GM13977 (cell line): ENCODE measurements at regions not wholly inside any gene's neighbourhood (a gene's known extent, or its start where the extent isn't known, plus 50 kb on each side); places are given as distances from the start of the nearest gene placed in this dataset.

Experiments used
- DNase-seq: peaks from one replicate; pipeline ENCODE4 v3.0.0; 2012; ENCODE audit warnings: low spot score
- in situ Hi-C: fragments of 300-500 bp; cut with MboI; formaldehyde crosslinking; loops from one replicate; pipeline ENCODE4 v1.12.0; 2022; ENCODE audit warnings: low sequenced_read_pairs, low pct_unique_long_range_greater_than_20kb, mixed read lengths, inconsistent platforms; ENCODE audit not compliant: unreplicated experiment
- TF ChIP-seq, protein P1 (sequence below): IDR thresholded peaks from 2 replicates; pipeline ENCODE4 v1.5.1; 2012; ENCODE audit warnings: mild to moderate bottlenecking, control low read depth; ENCODE audit not compliant: insufficient read depth; ENCODE audit errors: extremely low read depth, missing control alignments

DNA sequence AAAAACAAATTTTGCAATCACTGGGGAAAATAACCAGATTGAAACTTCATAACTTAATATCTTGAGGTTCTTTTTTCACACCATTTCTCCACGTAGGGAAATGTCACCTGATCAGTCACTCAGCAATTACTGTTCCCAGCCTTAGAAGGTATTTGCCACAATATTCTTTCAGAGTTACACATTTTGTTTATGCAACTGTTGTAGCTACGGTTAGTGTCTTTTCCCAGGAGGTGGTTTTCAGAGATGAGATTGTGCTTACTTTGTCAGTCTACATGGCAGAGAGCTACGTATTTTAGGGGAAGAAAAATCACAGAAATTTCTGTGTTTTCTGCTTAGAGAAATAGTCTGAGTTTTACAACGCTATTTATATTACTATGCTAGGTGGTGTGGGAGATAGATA is 792.8 kb upstream of the B3GALT2 start:
- no peak for DNase-seq
- TF ChIP-seq, protein P1, sequence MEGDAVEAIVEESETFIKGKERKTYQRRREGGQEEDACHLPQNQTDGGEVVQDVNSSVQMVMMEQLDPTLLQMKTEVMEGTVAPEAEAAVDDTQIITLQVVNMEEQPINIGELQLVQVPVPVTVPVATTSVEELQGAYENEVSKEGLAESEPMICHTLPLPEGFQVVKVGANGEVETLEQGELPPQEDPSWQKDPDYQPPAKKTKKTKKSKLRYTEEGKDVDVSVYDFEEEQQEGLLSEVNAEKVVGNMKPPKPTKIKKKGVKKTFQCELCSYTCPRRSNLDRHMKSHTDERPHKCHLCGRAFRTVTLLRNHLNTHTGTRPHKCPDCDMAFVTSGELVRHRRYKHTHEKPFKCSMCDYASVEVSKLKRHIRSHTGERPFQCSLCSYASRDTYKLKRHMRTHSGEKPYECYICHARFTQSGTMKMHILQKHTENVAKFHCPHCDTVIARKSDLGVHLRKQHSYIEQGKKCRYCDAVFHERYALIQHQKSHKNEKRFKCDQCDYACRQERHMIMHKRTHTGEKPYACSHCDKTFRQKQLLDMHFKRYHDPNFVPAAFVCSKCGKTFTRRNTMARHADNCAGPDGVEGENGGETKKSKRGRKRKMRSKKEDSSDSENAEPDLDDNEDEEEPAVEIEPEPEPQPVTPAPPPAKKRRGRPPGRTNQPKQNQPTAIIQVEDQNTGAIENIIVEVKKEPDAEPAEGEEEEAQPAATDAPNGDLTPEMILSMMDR: no peak
- in situ Hi-C loops: no loop called here

- in situ Hi-C loops: no loop called here
- TF ChIP-seq, protein P1: no peak
- no peak for DNase-seq
These were observed 787.9 kb upstream of the B3GALT2 start for GRCh38 chr1:193974286-193974798.

DNA sequence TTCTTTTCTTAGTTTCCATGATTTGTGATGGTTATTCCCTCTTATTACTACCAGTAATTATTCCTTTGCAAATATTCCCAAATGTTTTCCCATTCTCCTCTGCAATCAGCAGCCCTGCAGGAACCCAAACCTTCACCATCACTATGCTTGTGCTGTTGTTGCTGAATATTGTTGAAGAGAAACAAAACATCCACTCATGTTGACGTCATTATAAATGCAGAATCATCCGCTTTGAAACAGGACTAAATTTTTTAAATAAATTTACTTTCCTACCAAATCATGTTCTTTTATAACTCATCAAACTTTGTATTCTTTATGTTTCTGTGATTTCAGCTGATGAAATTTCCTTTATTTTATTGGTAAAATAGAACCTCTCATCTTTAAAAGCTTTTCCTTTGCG is 787.0 kb upstream of the B3GALT2 start:
- no peak for DNase-seq
- TF ChIP-seq, protein P1: no peak
- in situ Hi-C loops: no loop called here

DNA sequence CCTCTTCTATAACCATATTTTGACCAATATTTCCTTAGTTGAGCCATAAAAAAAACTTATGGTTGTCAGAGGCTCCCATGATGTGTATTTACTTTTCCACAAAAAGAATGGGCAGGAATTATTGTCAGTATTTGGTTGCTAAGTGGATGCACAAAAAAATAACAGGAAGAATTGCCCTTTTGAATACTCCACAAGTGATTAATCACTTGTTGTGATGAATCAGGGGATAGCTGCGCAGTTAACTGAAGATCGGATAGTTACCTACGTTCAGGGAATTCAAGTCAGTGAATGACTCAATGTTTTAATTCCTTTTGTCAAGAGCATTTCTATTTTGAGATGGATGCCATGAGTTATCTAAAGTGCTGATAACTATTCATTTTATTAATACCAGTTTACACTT is 785.2 kb upstream of the B3GALT2 start:
- in situ Hi-C loops: no loop called here
- TF ChIP-seq, protein P1: no peak
- no peak for DNase-seq

DNA sequence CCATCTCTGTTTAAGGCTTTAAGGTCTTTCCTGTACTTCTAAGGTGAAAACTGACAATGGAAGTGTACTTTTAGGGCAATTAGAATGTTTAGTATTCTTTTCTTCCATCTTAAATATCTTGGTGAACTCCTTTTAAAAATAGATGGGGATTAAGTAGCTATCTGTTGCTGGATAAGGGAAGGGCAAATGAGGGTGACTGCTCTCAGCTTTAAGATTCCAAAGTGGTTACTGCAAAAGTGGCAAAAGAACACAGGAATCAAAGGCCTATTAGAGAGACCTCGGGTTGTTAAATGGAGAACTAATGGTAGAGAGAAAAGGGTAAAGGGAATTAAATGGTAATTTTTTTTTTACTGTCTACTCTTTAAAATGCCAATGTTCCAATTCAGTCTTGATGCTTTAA is 774.1 kb upstream of the B3GALT2 start:
- DNase-seq: no peak
- in situ Hi-C loops: no loop called here
- TF ChIP-seq, protein P1: no peak

DNA sequence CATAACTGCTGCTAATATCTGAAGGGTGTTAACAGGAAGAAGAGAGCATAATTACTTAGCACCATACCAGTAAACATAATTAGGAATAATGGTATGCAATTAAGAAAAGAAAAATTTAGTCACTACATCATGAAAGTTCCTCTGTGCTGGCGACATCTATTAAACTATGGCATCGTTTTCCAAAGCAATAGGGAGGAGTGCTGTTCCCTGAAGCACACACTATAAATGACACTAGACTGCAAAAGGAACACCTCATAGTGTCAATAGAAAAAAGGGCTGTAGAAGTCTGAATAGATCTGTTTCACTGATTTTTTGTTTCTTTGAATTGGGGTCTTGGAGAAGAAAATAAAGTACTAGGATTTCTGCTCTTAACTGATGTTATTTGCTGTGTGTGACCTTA is 773.6 kb upstream of the B3GALT2 start:
- in situ Hi-C loops: no loop called here
- TF ChIP-seq, protein P1: no peak
- no peak for DNase-seq

- in situ Hi-C loops: no loop called here
- TF ChIP-seq, protein P1: no peak
- DNase-seq: no peak
These were observed 771.2 kb upstream of the B3GALT2 start for GRCh38 chr1:193957556-193958095.
